ENCODE measurements at regions not wholly inside any gene's neighbourhood (a gene's known extent, or its start where the extent isn't known, plus 50 kb on each side); places are given as distances from the start of the nearest gene placed in this dataset.
"Not testable (repeated sequence)": the region's sequence is repeated elsewhere in the genome, so short reads cannot be mapped to it uniquely, and the experiment has no call there.

DNA sequence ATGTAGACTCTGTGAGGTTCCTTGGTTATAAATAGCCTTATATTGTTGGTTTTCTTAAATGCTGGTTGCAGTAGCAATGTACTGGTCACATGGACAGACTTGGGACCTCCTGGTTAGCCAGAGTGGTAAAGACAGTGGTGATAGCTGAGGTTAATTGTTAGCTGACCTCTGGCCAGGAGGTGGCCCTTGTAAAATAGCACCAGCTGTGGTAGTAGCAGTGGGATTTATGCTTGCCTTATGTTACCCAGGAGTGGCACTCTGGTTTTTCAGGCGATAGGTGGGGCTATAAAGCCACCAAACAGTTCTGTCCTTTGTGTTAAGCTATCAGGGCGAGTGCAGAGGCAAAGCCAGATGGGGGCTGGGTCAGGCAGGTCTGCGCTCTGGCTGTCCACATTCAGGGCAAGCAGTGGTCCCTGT is 94.8 kb upstream of the SRD5A2 start:
- intact Hi-C loops (cut with DNase I) = no loop called here
- DNase-seq = no peak

DNA sequence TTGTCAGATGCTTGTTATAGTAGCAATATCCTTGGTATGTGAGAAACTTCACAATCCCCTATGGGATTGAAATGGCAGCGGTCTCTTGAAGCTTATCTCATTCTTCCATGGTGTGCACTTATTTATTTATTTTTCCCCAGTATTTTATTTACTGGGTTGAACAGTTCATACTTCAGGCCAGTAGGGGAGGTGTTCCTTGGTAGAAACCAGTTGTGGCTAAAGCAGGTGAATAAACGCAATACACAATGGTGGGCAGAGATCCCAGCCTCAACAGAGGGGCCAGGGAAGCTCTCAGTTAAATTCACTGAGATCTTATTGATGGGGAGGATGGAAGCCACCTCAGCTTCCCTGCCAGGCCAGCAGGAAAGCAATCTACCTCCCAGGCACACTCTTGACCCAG is 93.7 kb upstream of the SRD5A2 start:
- DNase-seq = no peak
- intact Hi-C loops (cut with DNase I) = no loop called here

DNA sequence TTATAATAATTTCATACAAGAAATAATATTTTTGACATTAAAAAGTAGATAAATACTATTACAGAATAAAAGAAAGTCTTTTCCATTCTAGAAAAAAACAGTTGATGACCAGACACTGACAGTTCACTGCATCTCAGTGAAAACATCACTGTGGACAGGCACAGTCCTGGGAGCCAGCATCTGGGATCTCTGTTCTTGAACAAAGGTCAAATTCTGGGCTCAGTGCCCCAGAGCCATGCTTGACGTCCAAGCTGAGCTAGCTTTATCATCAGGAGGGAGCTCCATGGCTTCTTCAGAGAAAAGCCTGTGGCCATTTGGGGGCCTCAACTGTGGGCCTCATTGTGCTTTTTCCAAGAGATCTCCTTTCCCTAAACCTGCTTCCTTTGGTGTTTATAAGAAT is 86.1 kb upstream of the SRD5A2 start:
- DNase-seq = no peak
- intact Hi-C loops (cut with DNase I) = no loop called here

DNA sequence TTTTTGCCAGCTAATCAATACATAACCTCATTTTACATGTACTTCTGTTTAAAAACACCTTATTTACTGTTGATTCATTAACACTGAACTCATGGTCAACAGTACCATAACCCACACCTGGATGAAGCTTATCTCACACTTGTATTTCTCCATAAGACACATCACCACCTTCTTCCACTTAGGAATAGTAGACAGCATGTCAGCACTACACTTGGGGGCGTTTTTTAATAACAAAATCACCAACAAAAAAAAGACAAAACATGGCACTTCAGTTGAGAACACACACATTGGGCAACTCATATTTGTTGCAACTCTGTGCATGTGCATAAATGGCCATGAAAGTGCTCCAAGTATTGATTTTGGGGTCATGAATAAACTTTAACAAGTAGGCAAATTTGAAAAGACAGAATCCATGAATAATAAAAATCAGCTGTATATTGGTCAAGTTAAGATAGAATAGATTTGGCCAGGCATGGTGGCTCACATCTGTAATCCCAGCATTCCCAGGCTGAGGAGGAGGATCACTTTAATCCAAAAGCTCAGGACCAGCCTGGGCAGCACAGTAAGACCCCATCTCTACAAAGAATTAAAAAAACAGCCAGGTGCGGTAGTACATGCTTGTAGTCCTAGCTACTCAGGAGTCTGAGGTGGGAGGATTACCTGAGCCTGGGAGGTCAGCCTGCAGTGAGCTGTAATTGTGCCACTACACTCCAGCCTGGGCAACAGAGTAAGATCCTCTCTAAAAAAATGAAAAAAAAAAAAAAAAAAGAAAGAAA is 84.4 kb upstream of the SRD5A2 start:
- DNase-seq = no peak
- intact Hi-C loops (cut with DNase I) = no loop called here

DNA sequence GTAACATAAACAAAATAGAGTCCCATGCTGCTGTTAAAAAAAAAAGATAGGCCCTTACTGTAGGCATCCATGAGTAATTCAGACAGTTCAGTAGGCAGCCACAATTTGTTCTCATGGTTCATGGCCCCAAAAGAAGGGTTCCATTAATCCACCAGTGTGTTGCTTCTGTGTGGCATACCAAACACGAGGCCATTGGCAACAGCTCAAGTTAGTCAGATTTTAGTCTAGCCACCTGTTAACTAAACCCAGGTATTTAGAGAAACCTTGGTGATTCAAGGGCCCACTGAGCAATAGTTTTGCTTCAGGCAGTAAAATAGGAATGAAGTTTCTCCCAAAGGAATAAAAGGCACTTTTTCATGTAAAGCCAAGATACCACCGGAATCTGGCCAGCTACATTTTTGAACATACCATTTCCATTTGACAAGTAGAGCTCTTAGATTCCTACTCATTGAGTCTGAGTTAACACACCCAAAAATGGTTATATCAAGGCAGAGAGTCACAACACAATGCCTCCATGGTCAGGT is 80.1 kb upstream of the SRD5A2 start:
- intact Hi-C loops (cut with DNase I) = no loop called here
- DNase-seq = no peak

DNA sequence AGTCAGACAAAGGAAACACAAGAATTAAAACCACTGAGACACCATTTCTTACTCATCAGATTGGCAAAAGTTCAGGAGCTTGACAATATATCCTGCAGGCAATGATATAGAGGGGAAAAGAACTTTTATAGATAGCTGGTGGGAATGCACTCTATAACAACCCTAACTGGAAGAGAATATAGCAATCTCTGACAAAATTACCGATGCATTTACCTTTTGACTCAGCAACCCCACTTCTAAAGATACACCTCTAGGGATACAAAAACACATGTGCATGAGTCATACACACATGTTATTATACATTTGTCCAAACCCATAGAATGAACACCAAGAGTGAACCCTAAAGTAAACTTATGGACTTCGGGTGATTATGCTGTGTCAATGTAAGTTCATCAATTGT is 79.4 kb upstream of the SRD5A2 start:
- intact Hi-C loops (cut with DNase I) = no loop called here

DNA sequence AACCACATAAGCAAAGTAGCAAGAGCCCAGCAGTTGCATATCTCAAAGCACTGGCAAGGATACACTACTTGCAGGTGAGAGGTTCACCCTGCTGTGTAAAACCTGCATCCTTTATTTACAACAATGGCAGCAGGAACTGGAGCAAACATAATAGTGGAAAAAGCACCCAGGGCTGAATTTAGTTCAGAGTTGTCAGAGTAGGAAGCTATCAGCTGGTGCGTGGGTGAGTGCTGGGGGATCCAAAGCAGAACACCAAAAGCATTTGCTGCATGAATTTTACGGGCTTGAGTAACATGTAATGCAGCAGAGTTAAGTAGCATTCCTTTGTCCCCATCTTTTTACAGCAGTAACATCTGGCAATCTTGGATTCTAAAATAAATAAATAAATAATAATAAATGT is 73.5 kb upstream of the SRD5A2 start:
- intact Hi-C loops (cut with DNase I) = no loop called here
- peak; percentile 6 to 85 (median 56) for DNase-seq

More for the DNA sequence above, 79.4 kb upstream of the SRD5A2 start:
- DNase-seq = no peak

DNA sequence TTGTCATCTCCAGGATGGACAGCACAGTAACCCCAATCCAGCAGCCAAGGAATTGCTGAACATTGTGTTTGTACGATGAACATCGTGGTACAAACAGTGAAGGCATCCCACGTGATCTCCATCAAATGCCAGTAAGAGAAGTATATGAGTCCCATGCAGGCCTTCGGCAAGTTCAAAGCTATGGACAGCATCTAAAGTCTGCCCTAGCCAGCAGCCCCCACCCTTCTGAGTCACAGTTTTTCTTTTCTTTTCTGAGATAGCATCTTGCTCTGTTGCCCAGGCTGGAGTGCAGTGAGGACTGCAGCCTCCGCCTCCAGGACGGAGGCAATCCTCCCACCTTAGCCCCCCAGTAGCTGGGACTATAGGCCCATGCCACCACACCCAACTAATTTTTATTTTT is 71.0 kb upstream of the SRD5A2 start:
- intact Hi-C loops (cut with DNase I) = no loop called here
- no peak for DNase-seq

DNA sequence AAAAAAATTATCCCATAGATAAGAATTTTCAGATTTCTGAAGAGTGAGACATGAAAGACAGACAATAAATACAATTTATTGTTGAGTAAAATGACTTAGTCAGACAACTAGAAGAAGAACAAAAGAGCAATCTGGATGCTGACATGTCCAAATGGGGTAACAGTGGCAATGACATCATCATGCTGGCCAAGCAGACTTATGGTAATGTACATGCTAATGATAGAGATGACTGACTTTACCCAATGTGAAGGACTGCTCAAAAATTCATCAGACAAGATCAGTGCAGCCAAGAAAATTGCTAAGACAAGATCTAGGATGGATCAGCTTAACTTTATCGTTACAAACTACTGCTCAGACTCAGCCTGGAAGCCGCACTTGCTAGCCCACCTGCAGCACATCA is 70.5 kb upstream of the SRD5A2 start:
- DNase-seq = no peak
- intact Hi-C loops (cut with DNase I) = no loop called here

DNA sequence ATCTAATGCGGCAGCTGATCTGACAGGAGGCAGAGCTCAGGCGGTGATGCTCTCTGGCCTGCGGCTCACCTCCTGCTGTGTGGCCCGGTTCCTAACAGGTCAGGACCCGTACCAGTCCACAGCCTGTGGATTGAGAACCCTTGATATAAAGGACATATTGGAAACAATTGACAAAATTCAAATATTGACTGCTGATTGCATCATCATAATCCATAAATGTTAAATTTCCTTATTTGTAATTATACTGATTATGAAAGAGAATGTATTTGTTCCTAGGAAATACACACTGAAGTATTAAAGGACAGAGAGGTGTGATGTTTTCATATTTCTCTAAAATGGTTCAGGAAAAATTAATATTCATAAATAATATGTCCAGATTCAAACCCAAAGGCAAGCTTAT is 63.8 kb upstream of the SRD5A2 start:
- DNase-seq = no peak
- intact Hi-C loops (cut with DNase I) = no loop called here

DNA sequence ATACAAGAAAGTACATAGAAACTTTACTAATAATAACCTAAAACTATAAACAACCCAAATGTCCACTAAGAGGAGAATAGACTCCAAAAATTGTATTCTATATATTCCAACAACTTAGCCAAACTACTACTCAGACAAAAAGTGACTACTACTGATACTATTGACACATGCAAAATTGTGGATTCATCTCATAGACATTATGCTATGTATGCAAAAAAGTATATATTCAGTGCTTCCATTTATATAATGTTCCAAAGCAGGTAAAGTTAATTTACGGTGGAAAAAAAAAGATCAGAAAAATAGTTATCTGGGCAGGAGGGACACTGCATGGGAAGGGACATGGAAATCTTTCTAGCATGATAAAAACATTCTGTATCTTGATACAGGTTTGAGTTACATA is 62.0 kb upstream of the SRD5A2 start:
- intact Hi-C loops (cut with DNase I) = no loop called here
- no peak for DNase-seq

DNA sequence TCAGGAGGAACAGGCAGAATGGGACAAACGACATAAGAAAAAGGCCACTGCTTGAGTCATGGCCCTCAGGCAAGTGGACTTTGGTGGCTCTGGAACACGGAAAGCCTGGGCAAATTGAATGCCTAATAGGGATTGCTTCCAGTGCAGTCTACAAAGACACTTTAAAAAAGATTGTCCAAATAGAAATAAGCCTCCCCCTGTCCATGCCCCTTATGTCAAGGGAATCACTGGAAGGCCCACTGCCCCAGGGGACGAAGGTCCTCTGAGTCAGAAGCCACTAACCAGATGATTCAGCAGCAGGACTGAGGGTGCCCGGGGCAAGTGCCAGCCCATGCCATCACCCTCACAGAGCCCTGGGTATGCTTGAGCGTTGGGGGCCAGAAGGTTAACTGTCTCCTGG is 51.5 kb upstream of the SRD5A2 start:
- DNase-seq; intact Hi-C loops (cut with DNase I): not testable (repeated sequence)

All from head of caudate nucleus (tissue), 42 donors.